ENCODE measurements at regions not wholly inside any gene's neighbourhood (a gene's known extent, or its start where the extent isn't known, plus 50 kb on each side); places are given as distances from the start of the nearest gene placed in this dataset.

- no peak overlapping the region for H3K4me3 ChIP-seq (ENCODE audit: low read depth, low read length)
- TF ChIP-seq, protein P1, sequence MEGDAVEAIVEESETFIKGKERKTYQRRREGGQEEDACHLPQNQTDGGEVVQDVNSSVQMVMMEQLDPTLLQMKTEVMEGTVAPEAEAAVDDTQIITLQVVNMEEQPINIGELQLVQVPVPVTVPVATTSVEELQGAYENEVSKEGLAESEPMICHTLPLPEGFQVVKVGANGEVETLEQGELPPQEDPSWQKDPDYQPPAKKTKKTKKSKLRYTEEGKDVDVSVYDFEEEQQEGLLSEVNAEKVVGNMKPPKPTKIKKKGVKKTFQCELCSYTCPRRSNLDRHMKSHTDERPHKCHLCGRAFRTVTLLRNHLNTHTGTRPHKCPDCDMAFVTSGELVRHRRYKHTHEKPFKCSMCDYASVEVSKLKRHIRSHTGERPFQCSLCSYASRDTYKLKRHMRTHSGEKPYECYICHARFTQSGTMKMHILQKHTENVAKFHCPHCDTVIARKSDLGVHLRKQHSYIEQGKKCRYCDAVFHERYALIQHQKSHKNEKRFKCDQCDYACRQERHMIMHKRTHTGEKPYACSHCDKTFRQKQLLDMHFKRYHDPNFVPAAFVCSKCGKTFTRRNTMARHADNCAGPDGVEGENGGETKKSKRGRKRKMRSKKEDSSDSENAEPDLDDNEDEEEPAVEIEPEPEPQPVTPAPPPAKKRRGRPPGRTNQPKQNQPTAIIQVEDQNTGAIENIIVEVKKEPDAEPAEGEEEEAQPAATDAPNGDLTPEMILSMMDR (IDR thresholded peaks at IDR 0.05; ENCODE audit: insufficient read depth, low read length) = no peak
- DNase-seq (ENCODE audit: low read depth) = no peak
Measured at GRCh38 chr2:204306667-204307066, 238.6 kb upstream of the PARD3B start.

DNA sequence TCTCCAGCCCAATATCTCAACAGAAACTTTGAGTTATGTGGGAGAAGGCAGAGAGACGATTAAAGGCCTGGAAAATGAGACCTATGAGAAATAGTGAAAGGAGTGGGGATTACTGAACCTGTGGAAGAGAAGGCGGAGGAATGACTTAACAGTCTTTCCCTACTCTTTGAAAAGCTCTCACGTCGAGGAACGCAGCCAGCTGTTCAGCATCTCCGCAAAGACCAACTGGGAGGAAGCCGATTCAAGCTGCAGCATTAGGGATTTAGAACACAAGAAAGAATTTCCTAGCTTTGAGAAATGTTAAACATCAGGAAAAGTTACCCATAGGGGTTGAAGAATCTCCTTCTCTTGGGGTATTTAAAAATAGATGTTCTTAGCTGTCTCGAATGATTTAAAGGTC lies 233.2 kb upstream of the PARD3B start:
- TF ChIP-seq, protein P1 (IDR thresholded peaks at IDR 0.05; ENCODE audit: insufficient read depth, low read length) = no peak
- DNase-seq (ENCODE audit: low read depth) = no peak
- H3K4me3 ChIP-seq (ENCODE audit: low read depth, low read length) = no peak overlapping the region

GRCh38 chr2:204313256-204313655 lies 232.0 kb upstream of the PARD3B start:
- no peak overlapping the region for H3K4me3 ChIP-seq (ENCODE audit: low read depth, low read length)
- DNase-seq (ENCODE audit: low read depth) = no peak
- TF ChIP-seq, protein P1 (IDR thresholded peaks at IDR 0.05; ENCODE audit: insufficient read depth, low read length) = no peak

- no peak overlapping the region for H3K4me3 ChIP-seq (ENCODE audit: low read depth, low read length)
- DNase-seq (ENCODE audit: low read depth) = peak; percentile 11
Measured at GRCh38 chr2:204315236-204315662, 230.0 kb upstream of the PARD3B start.

DNA sequence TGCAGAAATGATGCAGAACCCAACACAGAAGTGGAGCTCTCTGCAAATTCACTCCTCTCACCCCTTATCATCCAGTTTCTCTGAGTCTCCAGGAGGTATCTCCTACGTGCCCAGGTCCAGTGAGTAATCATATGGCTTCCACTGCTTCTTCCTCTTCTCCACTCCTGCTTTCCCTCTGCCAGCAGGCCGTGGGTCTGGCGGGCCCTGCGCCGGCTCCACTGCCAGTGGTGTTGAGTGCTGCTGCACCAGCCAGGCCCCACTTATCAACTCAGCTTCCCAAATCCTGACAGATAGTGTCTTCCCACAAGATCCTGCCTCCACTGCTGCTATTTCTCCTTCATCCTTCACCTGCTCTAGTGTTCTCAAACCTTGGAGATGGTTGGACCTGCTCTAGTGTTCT lies 227.6 kb upstream of the PARD3B start:
- TF ChIP-seq, protein P1 (IDR thresholded peaks at IDR 0.05; ENCODE audit: insufficient read depth, low read length) = no peak
- DNase-seq (ENCODE audit: low read depth) = no peak
- no peak overlapping the region for H3K4me3 ChIP-seq (ENCODE audit: low read depth, low read length)

More at GRCh38 chr2:204315236-204315662, 230.0 kb upstream of the PARD3B start:
- TF ChIP-seq, protein P1 (IDR thresholded peaks at IDR 0.05; ENCODE audit: insufficient read depth, low read length) = no peak

GRCh38 chr2:204321027-204321800 lies 224.1 kb upstream of the PARD3B start:
- TF ChIP-seq, protein P1 (IDR thresholded peaks at IDR 0.05; ENCODE audit: insufficient read depth, low read length) = no peak
- no peak overlapping the region for H3K4me3 ChIP-seq (ENCODE audit: low read depth, low read length)
- no peak for DNase-seq (ENCODE audit: low read depth)

All from fibroblast of the aortic adventitia (primary cell).